Gastroesophageal sphincter (tissue), 3 donors: ENCODE measurements at regions not wholly inside any gene's neighbourhood (a gene's known extent, or its start where the extent isn't known, plus 50 kb on each side); places are given as distances from the start of the nearest gene placed in this dataset.

Experiments
- POLR2A ChIP-seq, 2 donors: fragments of 450-650 bp; IDR thresholded peaks; one replicate each; pipeline ENCODE4 v1.6.1; 2017; ENCODE audit warnings: antibody characterized with exemption in 2 of 2, mild to moderate bottlenecking in 2 of 2, moderate library complexity in 1 of 2
- TF ChIP-seq, protein P1 (sequence below), 4 experiments: fragments of 200-600 bp in 2 of 4; fragments of 450-650 bp in 2 of 4; sonication (generic) in 1 of 4; IDR thresholded peaks; one replicate each; pipeline ENCODE4 v1.5.1; 2017 to 2019; ENCODE audit warnings: antibody characterized with exemption in 4 of 4, mild to moderate bottlenecking in 2 of 4, moderate library complexity in 2 of 4

DNA sequence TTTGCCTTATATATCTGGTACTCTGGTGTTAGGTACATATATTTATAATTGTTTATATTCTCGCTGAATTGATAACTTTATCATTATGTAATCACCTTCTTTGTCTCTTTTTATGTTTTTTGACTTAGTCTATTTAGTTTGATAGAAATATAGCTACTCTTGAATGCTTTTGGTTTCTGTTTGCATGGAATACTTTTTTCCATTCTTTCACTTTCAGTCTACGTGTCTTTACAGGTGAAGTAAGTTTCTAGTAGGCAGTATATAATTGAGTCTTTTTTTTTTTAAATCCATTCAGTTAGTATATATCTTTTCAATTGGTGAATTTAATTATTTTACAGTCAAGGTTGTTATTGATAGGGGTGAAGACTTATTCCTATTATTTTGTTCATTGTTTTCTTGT is 131.7 kb downstream of the PSAT1 start:
- no peak for TF ChIP-seq POLR2A (IDR thresholded peaks at IDR 0.05)
- TF ChIP-seq, protein P1, sequence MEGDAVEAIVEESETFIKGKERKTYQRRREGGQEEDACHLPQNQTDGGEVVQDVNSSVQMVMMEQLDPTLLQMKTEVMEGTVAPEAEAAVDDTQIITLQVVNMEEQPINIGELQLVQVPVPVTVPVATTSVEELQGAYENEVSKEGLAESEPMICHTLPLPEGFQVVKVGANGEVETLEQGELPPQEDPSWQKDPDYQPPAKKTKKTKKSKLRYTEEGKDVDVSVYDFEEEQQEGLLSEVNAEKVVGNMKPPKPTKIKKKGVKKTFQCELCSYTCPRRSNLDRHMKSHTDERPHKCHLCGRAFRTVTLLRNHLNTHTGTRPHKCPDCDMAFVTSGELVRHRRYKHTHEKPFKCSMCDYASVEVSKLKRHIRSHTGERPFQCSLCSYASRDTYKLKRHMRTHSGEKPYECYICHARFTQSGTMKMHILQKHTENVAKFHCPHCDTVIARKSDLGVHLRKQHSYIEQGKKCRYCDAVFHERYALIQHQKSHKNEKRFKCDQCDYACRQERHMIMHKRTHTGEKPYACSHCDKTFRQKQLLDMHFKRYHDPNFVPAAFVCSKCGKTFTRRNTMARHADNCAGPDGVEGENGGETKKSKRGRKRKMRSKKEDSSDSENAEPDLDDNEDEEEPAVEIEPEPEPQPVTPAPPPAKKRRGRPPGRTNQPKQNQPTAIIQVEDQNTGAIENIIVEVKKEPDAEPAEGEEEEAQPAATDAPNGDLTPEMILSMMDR (IDR thresholded peaks at IDR 0.05) = no peak
